Cardiac muscle cell (in vitro differentiated cells and primary cell): ENCODE measurements at regions not wholly inside any gene's neighbourhood (a gene's known extent, or its start where the extent isn't known, plus 50 kb on each side); places are given as distances from the start of the nearest gene placed in this dataset.

ENCODE experiments used
- DNase-seq, 2 donors: peaks; one replicate each; pipeline versions ENCODE4 v3.0.0 to v3.0.0-alpha.2; 2010 to 2017; ENCODE audit warnings: low read depth in 1 of 2, low spot score in 1 of 2
- H3K27ac ChIP-seq: fragments of 200-600 bp; sonication (generic); 2 replicates; pipeline ENCODE4 v1.5.1; 2016
- H3K27me3 ChIP-seq: fragments of 200-600 bp; sonication (generic); 2 replicates; pipeline ENCODE4 v1.6.0; 2016; ENCODE audit warnings: control low read depth
- H3K36me3 ChIP-seq: fragments of 200-600 bp; sonication (generic); 2 replicates; pipeline ENCODE4 v1.5.1; 2016; ENCODE audit warnings: control low read depth
- H3K4me1 ChIP-seq: fragments of 200-600 bp; sonication (generic); 2 replicates; pipeline ENCODE4 v1.8.1; 2017; ENCODE audit warnings: low read depth, mild to moderate bottlenecking, mixed run types
- H3K4me3 ChIP-seq: fragments of 200-600 bp; sonication (generic); 2 replicates; pipeline ENCODE4 v1.5.1; 2016; ENCODE audit warnings: mild to moderate bottlenecking
- H3K9me3 ChIP-seq: fragments of 200-600 bp; sonication (generic); 2 replicates; pipeline ENCODE4 v1.5.1; 2017; ENCODE audit warnings: low read depth, mild to moderate bottlenecking, control low read depth
- TF ChIP-seq, protein P1 (sequence below): IDR thresholded peaks from 2 replicates; pipeline ENCODE4 v1.5.1; 2012; ENCODE audit warnings: low read depth, mild to moderate bottlenecking, low read length

DNA sequence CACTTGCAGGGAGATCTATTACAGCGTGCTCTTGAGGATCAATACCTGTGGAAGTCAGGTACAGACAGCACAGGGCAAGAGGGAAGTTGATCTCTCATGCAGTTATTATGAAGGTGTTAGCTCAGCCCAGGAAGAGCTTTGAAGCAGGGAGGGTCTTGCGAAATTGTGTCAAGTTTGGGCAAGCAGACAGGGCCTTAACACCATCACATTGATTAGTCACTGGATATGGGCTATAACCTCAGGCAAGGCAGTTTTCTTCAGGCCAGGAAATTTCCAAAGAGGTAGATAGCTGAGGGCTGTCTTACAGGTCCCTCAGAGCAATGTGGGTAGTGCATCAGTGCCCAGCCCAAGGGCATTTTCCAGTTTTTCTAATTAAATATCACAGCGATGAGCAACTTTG is 643.8 kb downstream of the DHX35 start:
- no peaks in the 10 kb centered on the region for H3K9me3 ChIP-seq
- DNase-seq = no peak
- H3K27me3 ChIP-seq = no peaks in the 10 kb centered on the region
- H3K36me3 ChIP-seq = no peaks in the 10 kb centered on the region
- H3K4me1 ChIP-seq = no peaks in the 10 kb centered on the region
- H3K4me3 ChIP-seq = no peak overlapping the region
- no peak overlapping the region for H3K27ac ChIP-seq
- TF ChIP-seq, protein P1, sequence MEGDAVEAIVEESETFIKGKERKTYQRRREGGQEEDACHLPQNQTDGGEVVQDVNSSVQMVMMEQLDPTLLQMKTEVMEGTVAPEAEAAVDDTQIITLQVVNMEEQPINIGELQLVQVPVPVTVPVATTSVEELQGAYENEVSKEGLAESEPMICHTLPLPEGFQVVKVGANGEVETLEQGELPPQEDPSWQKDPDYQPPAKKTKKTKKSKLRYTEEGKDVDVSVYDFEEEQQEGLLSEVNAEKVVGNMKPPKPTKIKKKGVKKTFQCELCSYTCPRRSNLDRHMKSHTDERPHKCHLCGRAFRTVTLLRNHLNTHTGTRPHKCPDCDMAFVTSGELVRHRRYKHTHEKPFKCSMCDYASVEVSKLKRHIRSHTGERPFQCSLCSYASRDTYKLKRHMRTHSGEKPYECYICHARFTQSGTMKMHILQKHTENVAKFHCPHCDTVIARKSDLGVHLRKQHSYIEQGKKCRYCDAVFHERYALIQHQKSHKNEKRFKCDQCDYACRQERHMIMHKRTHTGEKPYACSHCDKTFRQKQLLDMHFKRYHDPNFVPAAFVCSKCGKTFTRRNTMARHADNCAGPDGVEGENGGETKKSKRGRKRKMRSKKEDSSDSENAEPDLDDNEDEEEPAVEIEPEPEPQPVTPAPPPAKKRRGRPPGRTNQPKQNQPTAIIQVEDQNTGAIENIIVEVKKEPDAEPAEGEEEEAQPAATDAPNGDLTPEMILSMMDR = no peak

DNA sequence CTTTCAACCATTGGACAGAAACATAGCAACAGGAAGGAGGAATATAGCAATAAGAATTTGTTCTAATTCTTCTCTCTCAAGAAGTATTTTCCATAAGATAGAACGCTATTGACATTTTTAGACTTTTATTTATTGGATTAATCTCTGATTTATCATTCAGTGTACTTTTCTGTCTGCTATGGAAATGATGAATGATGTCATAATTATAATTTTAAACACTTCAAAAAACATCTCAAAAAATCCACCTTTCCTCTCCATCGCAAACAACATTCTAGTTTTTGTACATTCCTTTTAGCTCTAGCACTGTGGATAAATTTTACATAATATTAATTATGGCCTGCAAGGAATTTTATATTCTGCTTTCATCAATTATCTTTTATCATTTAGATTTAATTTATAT is 643.2 kb downstream of the DHX35 start:
- no peaks in the 10 kb centered on the region for H3K4me1 ChIP-seq
- TF ChIP-seq, protein P1 = no peak

DNA sequence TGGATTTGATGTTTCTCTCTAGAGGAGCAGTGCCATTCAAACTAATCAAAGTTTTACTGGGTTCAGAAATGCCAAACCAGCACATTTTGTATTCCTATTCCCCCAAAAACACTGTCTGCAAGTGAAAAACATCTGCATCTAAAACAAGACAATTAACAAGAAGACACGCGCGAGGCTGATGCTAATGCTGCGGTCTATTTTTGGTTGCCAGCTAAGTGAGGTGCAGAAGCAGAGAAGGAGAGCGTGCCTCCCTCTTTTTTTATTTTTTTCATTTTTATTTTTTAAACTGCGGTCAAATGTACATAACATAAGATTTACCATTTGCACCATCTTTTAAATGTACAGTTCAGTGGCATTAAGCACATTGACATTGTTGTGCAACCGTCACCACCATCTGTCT is 641.1 kb downstream of the DHX35 start:
- Histone ChIP-seq H3K4me1 (no peaks in the 10 kb centered on the region), H3K4me3 (no peak overlapping the region), H3K36me3 (no peaks in the 10 kb centered on the region), H3K27ac (no peak overlapping the region), H3K27me3 (no peaks in the 10 kb centered on the region), H3K9me3 (no peaks in the 10 kb centered on the region)
- TF ChIP-seq, protein P1 = no peak
- DNase-seq = no peak

More for the DNA sequence above, 643.2 kb downstream of the DHX35 start:
- Histone ChIP-seq H3K27ac (no peak overlapping the region), H3K27me3 (no peaks in the 10 kb centered on the region), H3K36me3 (no peaks in the 10 kb centered on the region), H3K9me3 (no peaks in the 10 kb centered on the region), H3K4me3 (no peak overlapping the region)
- no peak for DNase-seq

DNA sequence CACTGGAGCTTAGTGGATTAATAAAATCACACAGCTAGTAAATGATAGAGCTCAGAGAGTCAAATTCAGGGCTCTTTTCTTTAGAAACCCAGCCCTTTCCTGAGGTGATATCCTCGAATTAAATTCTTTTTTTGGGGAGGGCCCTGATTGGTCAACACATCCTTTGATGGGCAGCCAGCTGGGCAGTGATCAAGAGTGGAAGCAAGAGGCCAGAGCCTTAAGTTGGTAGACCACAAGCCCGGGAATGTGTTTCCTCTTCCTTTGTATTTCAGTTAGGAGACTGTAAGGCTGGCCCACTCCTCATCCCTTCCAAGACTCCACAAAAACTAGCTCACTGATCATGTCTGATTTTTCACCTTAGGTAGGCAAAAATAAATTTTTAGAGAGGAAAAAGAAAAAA is 640.5 kb downstream of the DHX35 start:
- Histone ChIP-seq H3K9me3 (no peaks in the 10 kb centered on the region), H3K27me3 (no peaks in the 10 kb centered on the region), H3K4me1 (no peaks in the 10 kb centered on the region), H3K4me3 (no peak overlapping the region), H3K27ac (no peak overlapping the region), H3K36me3 (no peaks in the 10 kb centered on the region)
- DNase-seq = no peak
- TF ChIP-seq, protein P1 = no peak

DNA sequence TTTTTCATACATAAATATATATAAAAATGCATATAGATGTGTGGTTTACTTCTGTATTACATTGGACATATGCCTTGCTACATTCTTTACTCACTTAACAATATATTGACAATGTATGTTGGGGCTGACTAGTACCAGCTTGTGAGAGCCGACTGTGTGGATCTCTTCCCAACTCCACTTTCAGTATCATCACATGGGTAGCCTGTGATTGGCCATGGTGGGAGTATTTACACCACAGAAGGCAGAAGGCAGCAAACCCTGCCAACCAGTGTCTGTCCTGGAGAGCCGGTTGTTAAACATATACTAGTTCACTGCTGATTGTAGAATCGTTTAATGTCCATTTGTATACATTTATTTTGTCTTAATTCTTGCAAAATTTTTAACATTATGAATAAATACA is 638.7 kb downstream of the DHX35 start:
- TF ChIP-seq, protein P1 = no peak
- no peaks in the 10 kb centered on the region for H3K36me3 ChIP-seq
- no peak overlapping the region for H3K27ac ChIP-seq

DNA sequence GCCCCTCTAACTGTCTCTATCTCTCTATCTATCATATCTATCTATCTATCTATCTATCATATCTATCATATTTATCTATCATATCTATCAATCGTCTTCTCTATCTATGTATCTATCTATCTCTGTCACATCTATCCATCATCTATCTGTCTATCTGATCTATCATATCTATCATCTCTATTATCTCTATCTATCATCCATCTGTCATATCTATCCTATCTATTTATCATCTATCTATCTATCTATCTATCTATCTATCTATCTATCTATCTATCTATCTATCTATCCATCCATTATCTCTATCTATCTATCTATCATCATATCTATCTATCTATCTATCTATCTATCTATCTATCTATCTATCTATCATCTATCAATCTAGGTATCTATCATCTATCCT is 638.0 kb downstream of the DHX35 start:
- no peak for DNase-seq
- Histone ChIP-seq H3K4me1 (no peaks in the 10 kb centered on the region), H3K36me3 (no peaks in the 10 kb centered on the region), H3K4me3 (no peak overlapping the region), H3K9me3 (no peaks in the 10 kb centered on the region), H3K27me3 (no peaks in the 10 kb centered on the region), H3K27ac (no peak overlapping the region)
- TF ChIP-seq, protein P1 = no peak

More for the DNA sequence above, 638.7 kb downstream of the DHX35 start:
- no peaks in the 10 kb centered on the region for H3K4me1 ChIP-seq
- H3K4me3 ChIP-seq = no peak overlapping the region
- no peaks in the 10 kb centered on the region for H3K9me3 ChIP-seq
- H3K27me3 ChIP-seq = no peaks in the 10 kb centered on the region
- DNase-seq = no peak
